HG02938 (cell line): ENCODE measurements at regions not wholly inside any gene's neighbourhood (a gene's known extent, or its start where the extent isn't known, plus 50 kb on each side); places are given as distances from the start of the nearest gene placed in this dataset.

Source experiments
- ATAC-seq: cut with Tn5 transposase; IDR thresholded peaks from one replicate; pipeline ENCODE4 v1.9.1; 2021; ENCODE audit warnings: mild to moderate bottlenecking, moderate library complexity; ENCODE audit not compliant: unreplicated experiment

DNA sequence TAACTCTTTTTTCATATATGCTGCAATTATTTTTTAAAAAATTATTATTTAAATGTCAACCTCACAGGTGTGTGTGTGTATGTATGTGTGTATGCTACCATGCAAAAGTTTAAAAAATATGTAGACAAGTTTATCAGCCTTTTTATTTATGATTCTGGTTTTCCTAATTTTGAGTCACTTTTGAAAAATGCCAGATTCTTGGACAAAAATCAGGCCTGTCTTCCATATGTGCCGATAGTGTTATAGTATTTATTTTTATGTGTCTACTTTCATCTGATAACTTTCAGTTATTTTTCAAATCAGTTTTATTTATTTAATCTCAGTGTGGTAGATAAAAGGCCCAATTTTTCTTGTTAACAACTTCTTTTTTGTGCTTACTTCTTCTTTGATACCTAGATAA is 176.2 kb downstream of the RDH14 start:
- ATAC-seq, result no peak

DNA sequence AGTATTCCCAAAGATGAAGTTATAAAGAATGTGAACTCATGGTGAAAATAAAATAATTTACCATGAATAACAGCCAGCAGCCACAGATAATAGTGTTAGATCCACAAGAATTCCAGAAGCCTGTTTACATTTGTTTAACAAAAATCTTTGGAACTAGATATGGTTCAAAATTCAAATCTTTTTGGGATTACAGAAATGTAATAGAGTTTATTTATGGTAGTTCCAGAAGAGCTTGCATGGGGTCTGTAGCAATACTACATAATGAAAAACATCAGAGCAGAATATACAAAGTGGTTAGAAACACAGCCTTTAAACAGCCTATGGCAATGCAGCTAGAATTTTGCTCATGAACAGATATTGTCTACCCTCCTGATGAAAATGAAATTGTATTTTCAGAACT is 179.1 kb downstream of the RDH14 start:
- ATAC-seq, result no peak

DNA sequence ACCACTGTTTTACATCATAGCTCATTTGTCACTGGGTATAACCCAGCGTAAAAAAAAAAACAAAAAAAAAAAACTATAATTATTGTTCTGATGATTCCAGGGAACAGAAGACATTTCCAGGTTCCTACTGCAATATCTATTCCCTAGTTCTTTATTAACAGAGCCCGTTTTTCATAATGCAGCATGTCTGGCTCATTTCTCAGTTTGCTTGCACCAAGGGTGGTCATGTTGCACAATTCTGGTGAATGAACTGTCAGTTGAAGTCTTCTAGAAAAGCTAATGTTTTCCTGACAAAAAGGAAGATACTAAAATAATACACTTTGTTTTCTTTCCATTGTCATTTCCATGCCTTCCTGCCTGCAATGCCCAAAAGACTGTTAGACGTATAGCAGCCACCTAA is 180.1 kb downstream of the RDH14 start:
- no peak for ATAC-seq

DNA sequence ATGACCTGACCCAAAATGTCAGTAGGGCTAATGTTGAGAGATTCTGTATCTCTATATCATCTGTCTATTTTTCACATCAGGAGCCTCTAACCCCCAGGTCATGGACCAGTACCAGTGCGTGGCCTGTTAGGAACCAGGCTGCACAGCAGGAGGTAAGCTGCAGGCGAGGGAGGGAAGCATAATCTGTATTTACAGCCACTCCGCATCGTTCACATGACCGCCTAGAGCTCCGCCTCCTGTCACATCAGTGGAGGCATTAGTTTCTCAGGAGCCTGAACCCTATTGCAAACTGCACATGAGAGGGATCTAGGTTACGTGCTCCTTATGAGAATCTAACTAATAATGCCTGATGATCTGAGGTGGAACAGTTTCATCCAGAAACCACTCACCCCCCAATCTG is 180.6 kb downstream of the RDH14 start:
- no peak for ATAC-seq

DNA sequence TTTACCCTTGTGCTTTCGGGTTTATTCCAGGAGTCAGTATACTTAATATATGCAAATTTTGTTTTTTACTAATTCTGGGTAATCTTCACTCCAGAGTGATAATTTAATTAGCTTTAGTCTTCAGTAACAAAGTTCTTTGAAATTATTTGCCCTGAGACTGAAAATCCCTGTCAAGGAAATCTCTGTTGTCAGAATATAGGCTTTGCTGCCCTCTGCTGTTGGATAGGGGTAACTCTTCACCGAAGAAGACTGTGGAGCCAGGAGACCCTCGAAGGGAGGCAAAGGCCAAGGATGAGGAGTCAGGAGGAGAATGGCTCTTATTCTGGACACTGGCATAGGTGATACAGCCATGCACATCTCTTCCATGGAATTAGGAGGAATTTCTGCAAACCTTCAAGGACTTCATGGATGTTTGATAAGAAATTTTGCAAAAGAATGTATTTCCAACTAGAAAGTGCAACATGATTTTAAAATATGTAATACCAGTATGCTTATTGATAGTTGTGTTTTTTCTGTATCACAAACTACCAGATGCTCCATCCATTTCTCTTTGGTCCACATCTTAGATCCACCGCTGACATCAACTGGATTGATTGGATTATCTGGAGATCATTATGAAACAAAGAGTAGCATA is 182.3 kb downstream of the RDH14 start:
- ATAC-seq, result peak; percentile 88

DNA sequence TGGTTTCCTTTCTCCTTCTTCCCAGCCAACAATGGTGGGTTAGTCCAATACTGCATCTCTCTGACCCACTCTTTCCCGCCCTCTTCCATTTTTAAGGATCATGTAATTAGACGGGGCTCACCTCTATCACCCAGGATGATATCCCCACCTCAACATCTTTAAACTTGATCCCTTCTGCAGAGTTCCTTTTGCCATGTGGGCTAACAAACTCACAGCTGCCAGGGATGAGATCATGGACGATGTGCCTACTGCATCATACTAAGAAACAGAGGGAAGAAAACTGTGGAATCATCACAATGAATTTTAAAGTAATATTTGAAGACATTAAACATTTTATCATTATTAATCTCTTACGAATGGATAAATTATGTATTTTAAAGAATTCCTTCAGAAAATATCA is 183.5 kb downstream of the RDH14 start:
- no peak for ATAC-seq

DNA sequence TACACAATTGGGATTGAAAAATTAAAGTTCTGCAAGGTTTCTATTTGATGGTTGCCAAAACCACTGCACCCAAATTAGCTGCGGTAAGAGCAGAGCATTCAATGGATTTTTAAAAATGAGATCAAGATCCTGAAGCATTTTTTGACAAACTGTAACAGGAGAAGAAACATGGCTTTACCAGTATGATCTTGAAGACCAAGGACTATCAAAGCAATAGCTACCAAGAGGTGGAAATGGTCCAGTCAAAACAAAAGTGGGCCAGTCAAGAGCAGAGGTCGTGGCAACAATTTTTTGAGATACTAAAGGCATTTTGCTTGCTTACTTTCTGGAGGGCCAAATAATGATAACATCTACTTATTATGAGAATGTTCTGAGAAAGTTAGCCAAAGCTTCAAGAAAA is 186.8 kb downstream of the RDH14 start:
- no peak for ATAC-seq

DNA sequence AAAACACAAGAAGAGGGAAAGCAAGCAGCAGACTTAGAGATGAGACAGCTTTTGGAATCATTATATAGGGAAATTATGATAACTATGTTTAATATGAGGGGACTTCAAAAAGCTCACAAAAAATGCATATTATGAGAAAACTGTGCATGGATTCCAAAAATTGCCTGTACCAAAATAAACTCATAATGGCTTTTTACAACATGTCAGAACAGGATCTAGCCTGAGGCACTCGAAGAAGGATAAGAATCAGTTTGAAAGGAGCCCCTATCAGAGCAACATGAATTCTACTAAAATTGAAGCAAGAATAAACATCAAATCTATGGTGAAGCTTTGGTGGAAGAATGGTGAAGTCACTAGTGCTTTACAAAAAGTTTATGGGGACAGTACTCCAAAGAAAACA is 187.4 kb downstream of the RDH14 start:
- no peak for ATAC-seq

DNA sequence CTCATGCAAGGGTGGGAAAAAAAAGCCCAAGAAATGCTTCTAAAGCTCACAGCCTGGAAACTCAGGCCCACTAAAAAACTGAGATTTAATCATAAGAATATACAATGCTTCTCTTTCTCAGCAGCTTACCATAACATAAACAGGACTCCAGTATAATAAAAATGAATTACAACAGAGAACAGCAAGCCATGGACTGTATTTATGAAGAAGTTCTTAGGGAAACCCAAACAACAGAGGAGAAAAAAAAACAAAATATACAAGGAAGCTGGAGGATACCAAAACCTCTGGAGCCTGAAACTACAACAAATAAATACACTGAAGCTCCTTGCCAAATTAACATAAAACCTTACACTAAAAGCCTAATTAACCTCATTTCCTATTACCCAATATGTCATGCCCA is 187.8 kb downstream of the RDH14 start:
- no peak for ATAC-seq

DNA sequence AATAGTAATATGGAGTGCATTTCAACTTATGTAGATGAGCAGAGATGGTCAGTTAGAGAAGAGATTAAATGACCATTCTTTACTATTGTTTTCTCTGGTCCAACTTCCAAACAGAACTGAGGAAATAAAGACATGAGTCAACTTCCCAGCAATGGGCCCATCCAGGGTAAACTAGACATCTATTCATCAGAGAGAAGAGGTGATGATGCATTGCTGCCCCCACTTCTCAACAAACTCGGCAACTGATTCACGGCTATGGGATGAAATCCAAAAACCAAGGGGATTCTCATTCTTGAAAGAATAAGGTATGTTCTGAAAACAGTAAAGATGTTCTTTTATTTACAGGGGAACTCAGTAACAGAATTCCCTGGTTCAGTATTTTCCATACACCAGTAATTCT is 190.7 kb downstream of the RDH14 start:
- no peak for ATAC-seq

DNA sequence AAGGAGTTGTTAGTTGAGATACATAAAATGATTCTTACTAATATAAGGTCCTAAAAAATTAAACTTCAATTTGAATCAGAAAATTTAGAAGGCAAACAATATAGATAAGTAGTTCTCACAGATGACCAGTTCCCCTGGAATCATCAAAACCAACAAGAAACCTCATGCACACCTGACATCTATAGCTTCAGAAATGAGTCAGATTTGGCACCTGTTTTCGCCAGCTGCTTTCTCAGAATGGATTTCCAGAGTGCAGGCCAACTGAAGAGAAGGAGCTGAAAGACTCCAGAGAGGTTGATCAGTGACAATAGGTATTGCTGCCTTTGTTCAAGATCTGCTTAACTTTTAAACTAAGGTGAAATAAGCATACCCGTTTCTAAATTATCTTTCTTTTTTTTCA is 192.4 kb downstream of the RDH14 start:
- no peak for ATAC-seq

DNA sequence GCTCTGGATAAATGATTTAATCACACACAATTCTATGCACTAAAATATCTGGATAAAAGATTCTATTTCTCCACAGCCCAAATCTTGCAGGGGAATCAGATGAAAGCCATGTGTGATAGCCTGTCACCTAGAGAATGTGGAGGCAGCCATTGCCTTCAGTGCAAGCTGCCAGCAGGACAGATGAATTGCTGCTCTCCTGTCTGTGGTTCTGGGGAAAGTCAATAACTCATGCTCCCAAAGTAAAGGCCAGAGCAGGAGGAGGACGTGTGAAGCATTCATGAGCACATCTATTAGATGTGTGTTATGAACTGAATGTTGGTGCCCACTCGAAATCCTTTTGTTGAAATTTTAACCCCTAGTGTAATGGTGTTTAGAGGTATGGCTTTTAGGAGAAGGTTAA is 195.1 kb downstream of the RDH14 start:
- no peak for ATAC-seq

DNA sequence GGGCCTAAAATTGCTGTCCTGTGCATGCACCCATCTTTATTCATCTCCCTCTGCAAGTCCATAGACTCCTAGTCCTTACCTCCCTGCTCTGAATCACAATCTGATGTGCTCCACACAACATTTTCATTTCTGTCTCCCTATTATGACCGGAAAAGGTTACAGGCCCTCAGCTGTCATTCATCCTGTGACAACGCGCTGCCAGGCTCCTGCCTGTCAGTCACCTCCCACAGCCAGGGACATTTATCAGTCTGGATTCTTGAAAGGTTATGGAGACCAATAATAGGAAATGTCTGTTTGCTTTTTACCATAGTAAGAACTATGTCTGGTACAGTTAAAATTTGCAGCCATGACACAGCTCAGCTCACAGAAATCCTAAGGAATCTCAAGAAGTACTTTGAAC is 197.1 kb downstream of the RDH14 start:
- no peak for ATAC-seq

DNA sequence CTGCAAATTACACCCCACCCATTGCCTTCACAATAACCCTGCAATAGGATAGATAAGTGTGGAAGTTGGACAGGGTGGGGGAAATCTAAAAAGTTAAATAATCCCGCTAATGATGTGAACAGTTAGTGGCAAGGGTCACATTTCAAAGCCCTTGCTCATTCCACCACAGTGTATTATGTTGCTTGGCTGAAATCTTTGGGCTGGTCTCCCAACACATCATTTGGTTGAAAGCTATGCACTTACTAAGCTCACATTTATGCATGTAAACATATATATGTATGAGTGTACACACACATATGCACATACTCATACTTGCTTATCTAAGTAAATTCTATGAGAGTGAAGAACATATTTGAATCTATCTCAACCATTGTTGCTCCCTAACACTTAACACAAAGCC is 197.8 kb downstream of the RDH14 start:
- no peak for ATAC-seq

DNA sequence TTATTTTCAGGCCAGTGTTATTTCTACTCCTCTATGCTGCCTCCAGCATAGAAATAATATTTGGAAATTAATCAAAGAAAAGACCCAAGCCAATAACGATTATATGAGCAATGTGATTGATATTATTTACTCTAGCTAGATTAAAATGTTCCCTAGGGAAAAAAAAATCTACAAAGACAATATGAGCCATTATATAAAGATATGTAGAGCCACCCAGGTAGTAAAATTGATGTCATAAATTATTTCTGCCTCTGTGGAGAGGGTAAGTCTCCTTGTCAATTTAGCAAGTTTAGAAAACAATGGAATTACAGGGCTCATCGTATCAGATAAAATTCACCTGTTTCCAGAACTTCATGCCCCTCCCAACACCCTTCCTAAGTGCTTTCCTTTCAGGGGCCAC is 202.9 kb downstream of the RDH14 start:
- no peak for ATAC-seq

DNA sequence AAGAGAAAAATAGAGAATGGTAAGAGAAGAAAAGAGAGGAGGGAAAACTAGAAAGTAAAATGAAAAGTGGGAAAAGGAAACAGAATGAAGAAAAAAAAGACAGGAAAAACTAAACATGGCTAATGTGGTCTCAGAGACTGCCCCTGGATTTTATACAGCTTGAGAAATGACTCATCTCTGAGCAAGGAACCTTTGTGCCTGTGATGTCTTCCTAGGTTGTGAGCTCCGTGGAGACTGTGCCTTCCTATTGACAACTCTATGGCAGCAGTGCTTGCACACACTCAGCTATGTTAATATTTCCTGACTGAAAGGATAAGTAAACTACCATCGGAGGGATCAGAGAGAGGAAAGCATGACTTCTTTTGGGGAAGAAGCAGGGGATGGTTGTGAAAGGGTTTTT is 203.8 kb downstream of the RDH14 start:
- ATAC-seq, result no peak

DNA sequence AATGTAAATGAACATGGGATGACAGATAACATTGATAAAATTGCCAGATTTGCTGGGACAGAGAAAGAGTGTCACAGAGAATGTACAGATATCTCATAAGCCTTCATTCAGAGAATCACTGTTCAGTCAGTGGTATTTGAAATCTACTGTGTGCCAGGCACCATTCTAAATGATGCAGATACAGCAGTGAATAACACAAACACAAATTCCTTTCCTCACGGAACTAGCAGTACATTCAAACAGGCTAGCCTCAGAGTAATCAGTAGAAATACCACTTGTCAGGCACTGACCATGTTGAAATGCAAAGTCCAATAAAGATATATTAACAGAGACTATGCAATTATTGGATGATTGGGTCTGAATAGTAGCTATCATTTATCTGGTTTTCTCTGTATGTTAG is 211.0 kb downstream of the RDH14 start:
- no peak for ATAC-seq

DNA sequence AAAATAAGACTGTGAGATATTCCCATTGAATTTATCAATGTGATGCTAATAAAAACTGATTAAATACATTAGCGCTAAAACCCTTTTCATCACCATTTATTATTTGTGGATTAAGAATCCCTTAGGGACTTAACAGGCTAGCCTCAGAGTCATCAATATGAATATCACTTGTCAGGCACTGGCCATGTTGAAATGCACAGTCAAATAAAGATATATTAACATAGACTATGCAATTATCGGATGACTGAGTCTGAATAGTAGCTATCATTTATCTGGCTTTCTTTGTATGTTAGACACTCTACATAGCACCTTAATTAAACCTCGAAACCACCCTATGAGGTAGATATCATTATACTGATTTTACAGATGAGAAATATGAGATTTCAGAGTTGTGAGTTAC is 213.6 kb downstream of the RDH14 start:
- ATAC-seq, result no peak

DNA sequence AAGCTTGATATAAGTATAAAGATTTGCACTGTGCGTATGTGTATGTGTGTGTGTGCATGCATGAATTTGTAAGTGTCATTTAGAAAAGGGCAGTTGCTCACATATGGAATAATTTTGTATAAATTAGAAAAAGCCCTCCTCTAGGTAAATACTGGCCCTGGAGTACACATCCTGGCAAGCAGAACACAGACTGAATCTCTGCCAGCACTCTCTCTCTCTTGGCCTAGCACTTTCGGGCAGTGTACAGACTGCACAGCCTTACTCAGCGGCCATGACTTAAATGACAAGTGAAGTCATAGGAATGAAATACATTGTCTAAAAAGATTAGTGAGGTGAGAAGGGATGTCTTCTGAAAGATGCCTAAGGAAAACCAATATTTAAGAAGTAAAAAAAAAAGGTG is 214.1 kb downstream of the RDH14 start:
- ATAC-seq, result no peak

DNA sequence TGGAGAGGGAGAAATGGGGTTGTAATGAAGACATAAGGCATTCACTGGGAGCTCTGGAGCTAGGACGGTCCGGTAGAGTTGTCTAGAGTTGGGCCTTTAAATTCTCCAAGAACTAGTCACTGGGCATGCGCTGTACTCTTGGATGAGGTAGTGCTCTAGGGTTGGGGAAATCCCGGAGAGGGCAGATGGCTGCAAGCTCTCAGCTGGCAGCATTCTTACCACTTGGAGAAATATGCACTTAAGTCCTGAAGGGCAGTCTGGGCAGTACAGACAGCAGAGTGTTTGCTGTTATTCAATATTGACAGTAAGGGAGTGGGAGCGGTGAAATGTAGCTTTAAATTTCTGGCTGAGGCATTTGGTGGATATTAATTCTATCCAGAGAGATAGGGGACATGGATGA is 214.6 kb downstream of the RDH14 start:
- no peak for ATAC-seq

DNA sequence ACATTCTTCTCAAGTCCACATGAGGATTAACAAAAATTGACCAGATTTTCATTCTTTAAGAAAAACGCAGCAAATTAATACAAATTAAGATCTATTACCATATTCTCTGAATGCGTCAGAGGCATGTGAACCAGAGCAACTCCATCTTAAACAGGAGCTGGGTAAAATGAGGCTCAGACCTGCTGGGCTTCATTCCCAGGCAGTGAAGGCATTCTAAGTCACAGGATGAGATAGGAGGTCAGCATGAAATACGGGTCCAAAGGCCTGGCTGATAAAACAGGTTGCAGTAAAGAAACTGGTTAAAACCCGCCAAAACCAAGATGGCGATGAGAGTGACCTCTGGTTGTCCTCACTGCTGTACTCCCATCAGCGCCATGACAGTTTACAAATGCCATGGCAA is 217.6 kb downstream of the RDH14 start:
- ATAC-seq, result no peak

DNA sequence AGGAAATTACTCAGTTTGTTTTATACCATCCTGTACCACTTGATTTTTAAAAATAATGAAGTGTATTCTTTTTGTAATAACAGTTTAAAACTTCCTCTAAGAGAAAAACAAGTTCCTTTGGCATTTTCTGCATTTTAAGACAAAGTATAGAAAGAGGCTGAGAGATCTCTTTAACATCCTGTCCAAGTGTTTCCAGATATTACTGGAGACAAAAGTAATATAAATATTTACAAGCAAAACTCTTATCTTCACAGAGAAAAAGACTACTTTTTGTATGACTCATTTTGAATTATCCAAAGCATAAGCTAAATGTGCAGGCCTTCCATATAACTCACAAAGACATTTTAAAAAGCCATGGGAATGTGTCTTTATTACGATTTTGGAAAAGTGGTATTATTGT is 221.1 kb downstream of the RDH14 start:
- ATAC-seq, result no peak

DNA sequence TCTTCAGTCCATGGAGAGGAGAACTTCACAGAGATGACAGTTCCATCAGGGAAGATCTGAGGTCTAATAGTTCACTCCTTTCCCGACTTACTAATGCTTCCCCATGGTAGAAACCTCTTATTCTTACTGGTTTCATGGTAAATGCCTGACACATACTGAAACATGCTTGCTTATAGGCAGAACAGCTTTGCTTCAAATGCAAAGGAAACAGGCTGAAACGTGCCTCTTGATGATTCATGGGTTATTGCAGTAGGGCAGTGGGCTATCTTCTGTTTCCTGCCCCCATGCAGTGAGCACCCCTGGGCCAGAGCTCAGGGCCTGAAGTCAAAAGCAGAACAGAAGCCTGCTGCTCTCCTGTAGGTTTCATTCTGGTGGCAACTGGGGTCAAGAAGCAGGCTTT is 223.5 kb downstream of the RDH14 start:
- ATAC-seq, result no peak

DNA sequence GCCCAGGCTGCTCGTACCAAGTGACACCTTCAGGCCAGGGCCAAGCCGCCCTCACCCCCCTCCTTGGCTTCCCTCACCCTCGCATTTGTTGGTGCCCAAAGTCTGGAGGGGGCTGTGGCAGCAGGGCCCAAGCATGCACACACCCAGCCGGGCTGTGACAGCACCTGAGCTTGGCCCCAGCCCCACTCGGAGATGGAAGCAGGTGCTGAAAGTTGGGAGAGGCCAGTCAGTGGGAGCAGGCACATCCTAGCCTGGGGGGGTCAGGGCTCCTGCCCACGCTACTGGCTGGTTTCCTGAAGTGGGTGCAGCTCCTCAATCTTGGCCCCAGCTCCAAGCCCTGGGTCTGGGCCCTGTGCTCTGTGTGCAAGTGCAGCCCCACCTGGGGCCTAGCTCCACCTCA is 228.0 kb downstream of the RDH14 start:
- no peak for ATAC-seq
